WTC11 (cell line): ENCODE measurements at regions not wholly inside any gene's neighbourhood (a gene's known extent, or its start where the extent isn't known, plus 50 kb on each side); places are given as distances from the start of the nearest gene placed in this dataset.
A peak's percentile ranks its signal among the peaks of the same experiment; 100 is the strongest.

Source experiments
- ATAC-seq: fragments of 200-7000 bp; cut with Tn5 transposase; 2 replicates; pipeline ENCODE4 v1.10.0; 2021; ENCODE audit warnings: mild to moderate bottlenecking, moderate library complexity
- CTCF ChIA-PET: fragments of 300-600 bp; sonication (Branson Sonifier 250); formaldehyde crosslinking; loops from one replicate; lab custom pipeline; 2021; ENCODE audit warnings: antibody characterized with exemption; lab: Charles Lee
- POLR2A ChIA-PET: fragments of 350-600 bp; sonication (Branson Sonifier 250); formaldehyde crosslinking; loops from one replicate; lab custom pipeline; 2021; ENCODE audit warnings: antibody characterized with exemption; lab: Charles Lee
- DNase-seq: peaks from one replicate; pipeline ENCODE4 v3.0.0; 2021; ENCODE audit warnings: low spot score
- H3K27ac Mint-ChIP-seq: 2 replicates; pipeline ENCODE4 v1.8.0; 2021; ENCODE audit warnings: mixed read lengths
- H3K27me3 Mint-ChIP-seq: 2 replicates; pipeline ENCODE4 v1.8.0; 2021; ENCODE audit warnings: low read depth, mild to moderate bottlenecking, moderate library complexity, mixed read lengths
- H3K36me3 Mint-ChIP-seq: 2 replicates; pipeline ENCODE4 v1.8.0; 2021; ENCODE audit warnings: mixed read lengths
- H3K4me1 Mint-ChIP-seq: 2 replicates; pipeline ENCODE4 v1.8.0; 2022; ENCODE audit warnings: mixed read lengths
- H3K4me3 Mint-ChIP-seq: 2 replicates; pipeline ENCODE4 v1.8.0; 2021; ENCODE audit warnings: mild to moderate bottlenecking, moderate library complexity, mixed read lengths
- H3K9me3 Mint-ChIP-seq: 2 replicates; pipeline ENCODE4 v1.8.0; 2021; ENCODE audit warnings: mixed read lengths
- CBFB ChIP-seq: sonication (generic); formaldehyde crosslinking; IDR thresholded peaks from 2 replicates; pipeline ENCODE4 v1.8.1; 2022; ENCODE audit warnings: mild to moderate bottlenecking, low read depth, missing genetic modification reagents
- CREB1 ChIP-seq: sonication (generic); formaldehyde crosslinking; IDR thresholded peaks from 2 replicates; pipeline ENCODE4 v1.8.0; 2023; ENCODE audit warnings: mild to moderate bottlenecking, missing genetic modification reagents
- IRF2 ChIP-seq: sonication (generic); formaldehyde crosslinking; IDR thresholded peaks from 2 replicates; pipeline ENCODE4 v1.8.0; 2022; ENCODE audit warnings: low read depth, missing genetic modification reagents, borderline replicate concordance
- JAZF1 ChIP-seq: fragments of 250-450 bp; sonication (Bioruptor Pico); IDR thresholded peaks from 2 replicates; pipeline ENCODE4 v1.9.0; 2021; ENCODE audit warnings: moderate library complexity, mild to moderate bottlenecking, inconsistent platforms
- NFYB ChIP-seq: sonication (generic); formaldehyde crosslinking; conservative IDR thresholded peaks from 2 replicates; pipeline ENCODE4 v1.8.0; 2022; ENCODE audit warnings: low read depth, missing genetic modification reagents
- NR1H2 ChIP-seq: sonication (generic); formaldehyde crosslinking; IDR thresholded peaks from 2 replicates; pipeline ENCODE4 v1.9.0; 2021; ENCODE audit warnings: mild to moderate bottlenecking, moderate library complexity, missing genetic modification reagents
- NR3C1 ChIP-seq: sonication (generic); formaldehyde crosslinking; conservative IDR thresholded peaks from 2 replicates; pipeline ENCODE4 v1.8.1; 2023; ENCODE audit warnings: low read depth, mild to moderate bottlenecking, missing genetic modification reagents
- RELA ChIP-seq: sonication (generic); formaldehyde crosslinking; IDR thresholded peaks from 2 replicates; pipeline ENCODE4 v1.8.1; 2022; ENCODE audit warnings: missing genetic modification reagents, mild to moderate bottlenecking, borderline replicate concordance
- RORB ChIP-seq: fragments of 250-450 bp; sonication (Bioruptor Pico); IDR thresholded peaks from 2 replicates; pipeline ENCODE4 v1.9.0; 2021; ENCODE audit warnings: mild to moderate bottlenecking
- SMAD4 ChIP-seq: sonication (generic); formaldehyde crosslinking; IDR thresholded peaks from 2 replicates; pipeline ENCODE4 v1.8.0; 2022; ENCODE audit warnings: mild to moderate bottlenecking, missing genetic modification reagents
- SOX15 ChIP-seq: fragments of 250-450 bp; sonication (Bioruptor Pico); IDR thresholded peaks from 2 replicates; pipeline ENCODE4 v1.9.0; 2021; ENCODE audit warnings: mild to moderate bottlenecking
- TEAD4 ChIP-seq: sonication (generic); formaldehyde crosslinking; IDR thresholded peaks from 2 replicates; pipeline ENCODE4 v1.8.0; 2022; ENCODE audit warnings: mild to moderate bottlenecking, missing genetic modification reagents
- TP53 ChIP-seq: sonication (generic); formaldehyde crosslinking; IDR thresholded peaks from 2 replicates; pipeline ENCODE4 v1.8.1; 2023; ENCODE audit warnings: mild to moderate bottlenecking, missing genetic modification reagents
- ZNF232 ChIP-seq: sonication (generic); formaldehyde crosslinking; IDR thresholded peaks from 2 replicates; pipeline ENCODE4 v1.8.0; 2022; ENCODE audit warnings: mild to moderate bottlenecking, missing genetic modification reagents
- ZNF396 ChIP-seq: fragments of 250-450 bp; sonication (Bioruptor Pico); IDR thresholded peaks from 2 replicates; pipeline ENCODE4 v1.8.0; 2021; ENCODE audit warnings: mild to moderate bottlenecking, moderate library complexity, borderline replicate concordance
- ZNF416 ChIP-seq: fragments of 250-450 bp; sonication (Bioruptor Pico); IDR thresholded peaks from 2 replicates; pipeline ENCODE4 v1.9.0; 2021; ENCODE audit warnings: mild to moderate bottlenecking, inconsistent platforms
- TF ChIP-seq, protein P1 (sequence below): fragments of 250-450 bp; sonication (Bioruptor Pico); conservative IDR thresholded peaks from 2 replicates; pipeline ENCODE4 v1.9.0; 2021; ENCODE audit warnings: mild to moderate bottlenecking
- TF ChIP-seq, protein P2 (sequence below): fragments of 250-450 bp; sonication (Bioruptor Pico); IDR thresholded peaks from 2 replicates; pipeline ENCODE4 v1.8.0; 2021; ENCODE audit warnings: mild to moderate bottlenecking
- TF ChIP-seq, protein P3 (sequence below): fragments of 250-450 bp; sonication (Bioruptor Pico); IDR thresholded peaks from 2 replicates; pipeline ENCODE4 v1.9.0; 2021; ENCODE audit warnings: moderate library complexity, mild to moderate bottlenecking, inconsistent platforms, borderline replicate concordance
- TF ChIP-seq, protein P4 (sequence below): sonication (generic); formaldehyde crosslinking; IDR thresholded peaks from 2 replicates; pipeline ENCODE4 v1.8.0; 2023; ENCODE audit warnings: missing genetic modification reagents
- TF ChIP-seq, protein P5 (sequence below): sonication (generic); formaldehyde crosslinking; IDR thresholded peaks from 2 replicates; pipeline ENCODE4 v1.8.1; 2022; ENCODE audit warnings: missing genetic modification reagents, borderline replicate concordance
- TF ChIP-seq, protein P6 (sequence below): sonication (generic); formaldehyde crosslinking; IDR thresholded peaks from 2 replicates; pipeline ENCODE4 v1.8.1; 2022; ENCODE audit warnings: mild to moderate bottlenecking, missing genetic modification reagents, moderate library complexity, borderline replicate concordance
- TF ChIP-seq, protein P7 (sequence below): sonication (generic); formaldehyde crosslinking; IDR thresholded peaks from 2 replicates; pipeline ENCODE4 v1.8.0; 2023; ENCODE audit warnings: missing genetic modification reagents, mild to moderate bottlenecking, borderline replicate concordance

DNA sequence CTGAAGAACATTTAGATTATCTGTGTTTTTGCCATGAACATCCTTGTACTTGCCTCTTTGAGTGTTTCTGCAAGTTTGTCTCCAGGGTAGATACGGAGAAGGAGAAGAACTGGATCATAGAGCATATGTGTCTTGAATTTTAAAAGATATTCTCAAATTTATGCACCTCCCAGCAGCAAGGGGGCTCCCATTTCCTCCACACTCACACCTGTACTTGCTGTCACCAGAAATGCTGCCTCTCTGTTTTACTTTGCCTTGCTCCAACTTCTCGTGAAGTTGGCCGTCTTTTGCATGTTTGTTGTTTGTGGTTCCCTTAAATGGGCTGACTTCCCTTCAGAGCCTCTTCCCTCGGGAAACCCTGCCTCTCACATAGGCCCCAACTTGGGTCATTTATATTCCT, 171.0 kb downstream of the TFAP2C start (continued):
- TF ChIP-seq, protein P1, sequence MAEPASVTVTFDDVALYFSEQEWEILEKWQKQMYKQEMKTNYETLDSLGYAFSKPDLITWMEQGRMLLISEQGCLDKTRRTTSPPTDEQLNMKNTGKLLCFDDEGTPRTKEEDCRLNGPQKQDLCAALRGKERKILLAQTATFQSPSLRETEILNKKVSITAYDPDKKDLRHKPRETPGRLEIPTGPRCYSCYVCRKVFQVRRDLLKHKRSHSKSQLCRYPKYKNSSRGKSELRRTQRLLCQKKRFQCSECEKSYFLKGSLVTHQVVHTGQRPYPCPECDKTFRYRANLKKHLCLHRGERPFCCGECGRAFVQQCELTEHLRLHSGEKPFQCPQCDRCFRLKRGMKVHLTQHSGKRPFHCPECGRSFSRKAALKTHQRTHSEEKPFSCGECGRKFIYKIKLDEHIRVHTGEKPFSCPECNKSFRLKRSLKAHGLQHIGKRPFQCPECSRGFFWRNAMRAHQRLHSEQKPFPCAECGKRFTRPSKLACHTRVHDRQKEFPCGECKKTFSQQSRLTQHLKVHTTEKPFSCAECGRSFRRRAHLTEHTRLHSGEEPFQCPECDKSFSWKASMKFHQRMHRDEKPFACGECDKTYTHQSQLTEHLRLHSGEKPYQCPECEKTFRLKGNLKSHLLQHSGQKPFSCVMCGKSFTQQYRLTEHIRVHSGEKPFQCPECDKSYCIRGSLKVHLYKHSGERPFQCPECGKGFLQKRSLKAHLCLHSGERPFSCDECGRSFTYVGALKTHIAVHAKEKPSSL (CRISPR knock-in tag), result no peak
- TF ChIP-seq JAZF1 (CRISPR knock-in tag) (no peak), NR1H2 (CRISPR knock-in tag) (no peak), TEAD4 (CRISPR knock-in tag) (no peak), NFYB (CRISPR knock-in tag) (no peak), SMAD4 (CRISPR knock-in tag) (no peak), ZNF396 (CRISPR knock-in tag) (no peak), ZNF232 (no peak), IRF2 (no peak), RORB (CRISPR knock-in tag) (no peak), CREB1 (no peak), RELA (CRISPR knock-in tag) (no peak)
- TF ChIP-seq, protein P2, sequence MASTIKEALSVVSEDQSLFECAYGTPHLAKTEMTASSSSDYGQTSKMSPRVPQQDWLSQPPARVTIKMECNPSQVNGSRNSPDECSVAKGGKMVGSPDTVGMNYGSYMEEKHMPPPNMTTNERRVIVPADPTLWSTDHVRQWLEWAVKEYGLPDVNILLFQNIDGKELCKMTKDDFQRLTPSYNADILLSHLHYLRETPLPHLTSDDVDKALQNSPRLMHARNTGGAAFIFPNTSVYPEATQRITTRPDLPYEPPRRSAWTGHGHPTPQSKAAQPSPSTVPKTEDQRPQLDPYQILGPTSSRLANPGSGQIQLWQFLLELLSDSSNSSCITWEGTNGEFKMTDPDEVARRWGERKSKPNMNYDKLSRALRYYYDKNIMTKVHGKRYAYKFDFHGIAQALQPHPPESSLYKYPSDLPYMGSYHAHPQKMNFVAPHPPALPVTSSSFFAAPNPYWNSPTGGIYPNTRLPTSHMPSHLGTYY (CRISPR knock-in tag), result no peak
- TF ChIP-seq, protein P3, sequence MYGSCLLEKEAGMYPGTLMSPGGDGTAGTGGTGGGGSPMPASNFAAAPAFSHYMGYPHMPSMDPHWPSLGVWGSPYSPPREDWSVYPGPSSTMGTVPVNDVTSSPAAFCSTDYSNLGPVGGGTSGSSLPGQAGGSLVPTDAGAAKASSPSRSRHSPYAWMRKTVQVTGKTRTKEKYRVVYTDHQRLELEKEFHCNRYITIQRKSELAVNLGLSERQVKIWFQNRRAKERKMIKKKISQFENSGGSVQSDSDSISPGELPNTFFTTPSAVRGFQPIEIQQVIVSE (CRISPR knock-in tag), result no peak
- TF ChIP-seq, protein P4, sequence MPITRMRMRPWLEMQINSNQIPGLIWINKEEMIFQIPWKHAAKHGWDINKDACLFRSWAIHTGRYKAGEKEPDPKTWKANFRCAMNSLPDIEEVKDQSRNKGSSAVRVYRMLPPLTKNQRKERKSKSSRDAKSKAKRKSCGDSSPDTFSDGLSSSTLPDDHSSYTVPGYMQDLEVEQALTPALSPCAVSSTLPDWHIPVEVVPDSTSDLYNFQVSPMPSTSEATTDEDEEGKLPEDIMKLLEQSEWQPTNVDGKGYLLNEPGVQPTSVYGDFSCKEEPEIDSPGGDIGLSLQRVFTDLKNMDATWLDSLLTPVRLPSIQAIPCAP (CRISPR knock-in tag), result no peak

DNA sequence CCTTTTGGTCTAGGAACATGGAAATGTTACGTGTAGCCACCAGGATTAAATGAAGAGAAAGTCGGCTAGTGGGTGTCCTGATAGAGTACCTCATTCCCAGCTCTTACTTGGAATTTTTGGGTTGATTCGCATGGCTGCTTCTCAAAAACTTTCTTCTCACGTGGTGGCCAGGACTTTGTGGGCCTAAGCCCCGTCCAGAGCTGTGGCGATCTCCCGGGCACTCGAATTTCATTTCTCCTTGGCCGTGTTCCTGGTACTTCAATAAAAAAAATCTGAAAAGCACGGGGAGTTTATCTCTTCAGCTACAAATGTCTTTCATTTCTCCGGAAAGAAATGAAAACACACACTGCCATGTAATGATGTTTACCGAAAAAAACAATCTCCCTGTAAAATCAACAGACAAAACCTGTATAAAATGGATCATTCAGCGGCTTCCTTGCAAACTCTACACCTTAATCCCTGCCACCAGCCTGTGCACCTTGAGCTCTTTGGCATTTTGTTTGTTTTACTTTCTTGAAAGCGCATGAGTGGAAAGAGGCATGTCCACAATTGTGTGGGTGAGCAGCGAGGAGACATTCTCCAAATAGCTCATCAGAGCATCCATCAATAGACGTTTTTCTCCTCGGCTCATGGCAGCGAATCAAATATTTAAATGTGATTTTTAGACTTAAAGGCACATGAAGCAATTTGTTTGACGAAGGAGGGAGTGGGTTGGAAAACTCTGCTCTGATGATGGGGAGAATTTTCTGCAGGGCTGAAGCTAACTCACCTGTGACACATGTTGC, 173.1 kb downstream of the TFAP2C start:
- Mint-ChIP-seq H3K27me3 (peaks cover 5% of the 10 kb centered on the region), H3K27ac (peak overlapping the region; percentile 15; the same call in 1 of the 2 replicates), H3K4me1 (peaks cover 18% of the 10 kb centered on the region), H3K9me3 (peaks cover 17% of the 10 kb centered on the region), H3K36me3 (peaks cover 14% of the 10 kb centered on the region), H3K4me3 (no peak overlapping the region)
- ATAC-seq (no peak), DNase-seq (no peak)
- ChIA-PET POLR2A (no interaction called here), CTCF (interaction anchor here (1.1 to 1.7 kb wide), 4 partner anchors 17 to 172 kb away, joined by 3 to 4 read pairs (median 3); no protein-coding TSS in a partner anchor)
- TF ChIP-seq TEAD4 (CRISPR knock-in tag), result no peak
- TF ChIP-seq, protein P5, sequence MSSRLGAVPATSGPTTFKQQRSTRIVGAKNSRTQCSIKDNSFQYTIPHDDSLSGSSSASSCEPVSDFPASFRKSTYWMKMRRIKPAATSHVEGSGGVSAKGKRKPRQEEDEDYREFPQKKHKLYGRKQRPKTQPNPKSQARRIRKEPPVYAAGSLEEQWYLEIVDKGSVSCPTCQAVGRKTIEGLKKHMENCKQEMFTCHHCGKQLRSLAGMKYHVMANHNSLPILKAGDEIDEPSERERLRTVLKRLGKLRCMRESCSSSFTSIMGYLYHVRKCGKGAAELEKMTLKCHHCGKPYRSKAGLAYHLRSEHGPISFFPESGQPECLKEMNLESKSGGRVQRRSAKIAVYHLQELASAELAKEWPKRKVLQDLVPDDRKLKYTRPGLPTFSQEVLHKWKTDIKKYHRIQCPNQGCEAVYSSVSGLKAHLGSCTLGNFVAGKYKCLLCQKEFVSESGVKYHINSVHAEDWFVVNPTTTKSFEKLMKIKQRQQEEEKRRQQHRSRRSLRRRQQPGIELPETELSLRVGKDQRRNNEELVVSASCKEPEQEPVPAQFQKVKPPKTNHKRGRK (CRISPR knock-in tag), result no peak
- TF ChIP-seq ZNF416 (CRISPR knock-in tag), result no peak
- no peak for TF ChIP-seq CBFB (CRISPR knock-in tag)
- TF ChIP-seq, protein P6, sequence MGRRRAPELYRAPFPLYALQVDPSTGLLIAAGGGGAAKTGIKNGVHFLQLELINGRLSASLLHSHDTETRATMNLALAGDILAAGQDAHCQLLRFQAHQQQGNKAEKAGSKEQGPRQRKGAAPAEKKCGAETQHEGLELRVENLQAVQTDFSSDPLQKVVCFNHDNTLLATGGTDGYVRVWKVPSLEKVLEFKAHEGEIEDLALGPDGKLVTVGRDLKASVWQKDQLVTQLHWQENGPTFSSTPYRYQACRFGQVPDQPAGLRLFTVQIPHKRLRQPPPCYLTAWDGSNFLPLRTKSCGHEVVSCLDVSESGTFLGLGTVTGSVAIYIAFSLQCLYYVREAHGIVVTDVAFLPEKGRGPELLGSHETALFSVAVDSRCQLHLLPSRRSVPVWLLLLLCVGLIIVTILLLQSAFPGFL, result no peak
- TF ChIP-seq, protein P2 (CRISPR knock-in tag), result no peak
- TF ChIP-seq TP53, result no peak
- no peak for TF ChIP-seq NR3C1 (CRISPR knock-in tag)
- no peak for TF ChIP-seq SOX15 (CRISPR knock-in tag)
- TF ChIP-seq, protein P7, sequence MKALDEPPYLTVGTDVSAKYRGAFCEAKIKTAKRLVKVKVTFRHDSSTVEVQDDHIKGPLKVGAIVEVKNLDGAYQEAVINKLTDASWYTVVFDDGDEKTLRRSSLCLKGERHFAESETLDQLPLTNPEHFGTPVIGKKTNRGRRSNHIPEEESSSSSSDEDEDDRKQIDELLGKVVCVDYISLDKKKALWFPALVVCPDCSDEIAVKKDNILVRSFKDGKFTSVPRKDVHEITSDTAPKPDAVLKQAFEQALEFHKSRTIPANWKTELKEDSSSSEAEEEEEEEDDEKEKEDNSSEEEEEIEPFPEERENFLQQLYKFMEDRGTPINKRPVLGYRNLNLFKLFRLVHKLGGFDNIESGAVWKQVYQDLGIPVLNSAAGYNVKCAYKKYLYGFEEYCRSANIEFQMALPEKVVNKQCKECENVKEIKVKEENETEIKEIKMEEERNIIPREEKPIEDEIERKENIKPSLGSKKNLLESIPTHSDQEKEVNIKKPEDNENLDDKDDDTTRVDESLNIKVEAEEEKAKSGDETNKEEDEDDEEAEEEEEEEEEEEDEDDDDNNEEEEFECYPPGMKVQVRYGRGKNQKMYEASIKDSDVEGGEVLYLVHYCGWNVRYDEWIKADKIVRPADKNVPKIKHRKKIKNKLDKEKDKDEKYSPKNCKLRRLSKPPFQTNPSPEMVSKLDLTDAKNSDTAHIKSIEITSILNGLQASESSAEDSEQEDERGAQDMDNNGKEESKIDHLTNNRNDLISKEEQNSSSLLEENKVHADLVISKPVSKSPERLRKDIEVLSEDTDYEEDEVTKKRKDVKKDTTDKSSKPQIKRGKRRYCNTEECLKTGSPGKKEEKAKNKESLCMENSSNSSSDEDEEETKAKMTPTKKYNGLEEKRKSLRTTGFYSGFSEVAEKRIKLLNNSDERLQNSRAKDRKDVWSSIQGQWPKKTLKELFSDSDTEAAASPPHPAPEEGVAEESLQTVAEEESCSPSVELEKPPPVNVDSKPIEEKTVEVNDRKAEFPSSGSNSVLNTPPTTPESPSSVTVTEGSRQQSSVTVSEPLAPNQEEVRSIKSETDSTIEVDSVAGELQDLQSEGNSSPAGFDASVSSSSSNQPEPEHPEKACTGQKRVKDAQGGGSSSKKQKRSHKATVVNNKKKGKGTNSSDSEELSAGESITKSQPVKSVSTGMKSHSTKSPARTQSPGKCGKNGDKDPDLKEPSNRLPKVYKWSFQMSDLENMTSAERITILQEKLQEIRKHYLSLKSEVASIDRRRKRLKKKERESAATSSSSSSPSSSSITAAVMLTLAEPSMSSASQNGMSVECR (CRISPR knock-in tag), result no peak
